GM12864 (cell line): ENCODE measurements at regions not wholly inside any gene's neighbourhood (a gene's known extent, or its start where the extent isn't known, plus 50 kb on each side); places are given as distances from the start of the nearest gene placed in this dataset.
"Not testable (repeated sequence)": the region's sequence is repeated elsewhere in the genome, so short reads cannot be mapped to it uniquely, and the experiment has no call there.

ENCODE experiments used
- DNase-seq: peaks from one replicate; pipeline ENCODE4 v3.0.0-alpha.2; 2011; ENCODE audit warnings: low read depth
- H3K4me3 ChIP-seq: 2 replicates; pipeline ENCODE4 v1.5.1; 2011; ENCODE audit warnings: mild to moderate bottlenecking, low read depth, low read length, control low read depth
- TF ChIP-seq, protein P1 (sequence below): IDR thresholded peaks from 2 replicates; pipeline ENCODE4 v1.5.1; 2011; ENCODE audit warnings: low read depth, mild to moderate bottlenecking, moderate library complexity, low read length, control low read depth, inconsistent platforms; ENCODE audit errors: missing control alignments

DNA sequence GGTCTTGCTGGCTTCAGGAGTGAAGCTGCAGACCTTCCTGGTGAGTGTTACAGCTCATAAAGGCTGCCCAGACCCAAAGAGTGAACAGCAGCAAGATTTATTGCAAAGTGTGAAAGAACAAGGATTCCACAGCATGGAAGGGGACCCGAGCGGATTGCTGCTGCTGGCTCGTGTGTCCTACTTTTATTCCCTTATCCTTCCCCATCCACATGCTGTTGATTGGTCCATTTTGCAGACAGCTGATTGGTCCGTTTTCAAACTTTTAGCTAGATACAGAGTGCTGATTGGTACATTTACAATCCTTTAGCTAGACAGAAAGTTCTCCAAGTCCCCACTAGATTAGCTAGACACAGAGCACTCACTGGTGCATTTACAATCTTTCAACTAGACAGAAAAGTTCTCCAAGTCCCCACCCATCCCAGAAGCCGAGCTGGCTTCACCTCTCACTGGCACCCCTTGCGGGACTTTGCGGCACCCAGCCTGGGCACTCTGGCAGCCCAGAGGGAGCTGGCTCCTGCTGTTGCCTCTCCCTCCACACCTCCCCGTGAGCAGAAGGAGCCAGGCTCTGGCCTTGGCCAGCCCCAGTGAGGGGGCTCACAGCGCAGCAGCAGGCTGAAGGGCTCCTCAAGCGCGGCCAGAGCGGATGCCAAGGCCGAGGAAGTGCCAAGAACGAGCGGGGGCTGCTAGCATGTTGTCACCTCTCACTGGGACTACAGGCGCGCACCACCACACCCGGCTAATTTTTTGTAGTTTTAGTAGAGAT is 369.6 kb upstream of the POT1 start:
- TF ChIP-seq, protein P1, sequence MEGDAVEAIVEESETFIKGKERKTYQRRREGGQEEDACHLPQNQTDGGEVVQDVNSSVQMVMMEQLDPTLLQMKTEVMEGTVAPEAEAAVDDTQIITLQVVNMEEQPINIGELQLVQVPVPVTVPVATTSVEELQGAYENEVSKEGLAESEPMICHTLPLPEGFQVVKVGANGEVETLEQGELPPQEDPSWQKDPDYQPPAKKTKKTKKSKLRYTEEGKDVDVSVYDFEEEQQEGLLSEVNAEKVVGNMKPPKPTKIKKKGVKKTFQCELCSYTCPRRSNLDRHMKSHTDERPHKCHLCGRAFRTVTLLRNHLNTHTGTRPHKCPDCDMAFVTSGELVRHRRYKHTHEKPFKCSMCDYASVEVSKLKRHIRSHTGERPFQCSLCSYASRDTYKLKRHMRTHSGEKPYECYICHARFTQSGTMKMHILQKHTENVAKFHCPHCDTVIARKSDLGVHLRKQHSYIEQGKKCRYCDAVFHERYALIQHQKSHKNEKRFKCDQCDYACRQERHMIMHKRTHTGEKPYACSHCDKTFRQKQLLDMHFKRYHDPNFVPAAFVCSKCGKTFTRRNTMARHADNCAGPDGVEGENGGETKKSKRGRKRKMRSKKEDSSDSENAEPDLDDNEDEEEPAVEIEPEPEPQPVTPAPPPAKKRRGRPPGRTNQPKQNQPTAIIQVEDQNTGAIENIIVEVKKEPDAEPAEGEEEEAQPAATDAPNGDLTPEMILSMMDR: no peak
- no peak overlapping the region for H3K4me3 ChIP-seq
- no peak for DNase-seq

DNA sequence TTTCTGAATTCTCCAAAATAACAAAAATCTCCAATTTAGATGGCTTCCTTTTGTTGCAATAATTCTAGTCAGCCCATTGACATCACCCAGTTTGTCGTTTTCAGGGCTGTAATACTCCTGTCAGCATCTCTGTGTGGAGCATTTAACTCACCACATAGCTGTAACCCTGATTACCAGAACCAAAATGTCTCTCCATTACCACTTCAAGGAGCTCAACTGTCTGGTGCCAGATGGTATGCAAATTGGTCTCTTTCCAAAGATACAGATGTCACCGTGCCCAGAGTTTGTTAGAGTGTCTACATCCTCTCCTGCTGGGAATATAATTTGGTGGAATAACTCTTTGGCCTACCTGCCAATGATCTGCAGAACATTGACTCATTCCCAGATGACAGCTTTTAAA is 350.3 kb upstream of the POT1 start:
- no peak for DNase-seq
- no peak overlapping the region for H3K4me3 ChIP-seq
- TF ChIP-seq, protein P1: no peak

DNA sequence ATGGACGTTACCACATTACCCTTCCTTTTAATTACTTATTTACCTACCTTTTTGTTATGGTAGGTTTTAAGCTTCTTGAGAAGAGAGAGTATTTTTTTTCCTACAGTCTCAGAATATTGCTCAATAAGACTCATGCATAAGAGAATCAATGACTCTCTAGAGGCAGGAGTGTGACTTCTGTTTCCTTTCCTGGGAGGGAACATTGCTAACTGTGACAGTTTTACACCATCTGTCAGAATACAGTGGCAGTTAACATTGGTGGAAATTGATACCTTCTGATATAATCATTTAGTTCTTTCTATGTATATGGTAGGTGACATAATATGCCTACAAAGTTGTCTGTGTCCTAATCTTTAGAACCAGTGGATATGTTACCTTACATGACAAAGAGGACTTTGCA is 348.7 kb upstream of the POT1 start:
- TF ChIP-seq, protein P1: no peak
- no peak overlapping the region for H3K4me3 ChIP-seq
- no peak for DNase-seq

DNA sequence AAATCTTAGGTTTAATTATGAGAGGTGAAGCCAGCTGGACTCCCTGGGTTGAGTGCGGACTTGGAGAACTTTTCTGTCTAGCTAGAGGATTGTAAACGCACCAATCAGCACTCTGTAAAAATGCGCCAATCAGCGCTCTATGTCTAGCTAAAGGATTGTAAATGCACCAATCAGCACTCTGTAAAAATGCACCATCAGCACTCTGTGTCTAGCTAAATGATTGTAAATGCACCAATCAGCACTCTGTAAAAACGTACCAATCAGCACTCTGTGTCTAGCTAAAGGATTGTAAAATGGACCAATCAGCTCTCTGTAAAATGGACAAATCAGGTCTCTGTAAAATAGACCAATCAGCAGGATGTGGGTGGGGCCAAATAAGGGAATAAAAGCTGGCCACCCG is 345.1 kb upstream of the POT1 start:
- DNase-seq, H3K4me3 ChIP-seq: not testable (repeated sequence)

DNA sequence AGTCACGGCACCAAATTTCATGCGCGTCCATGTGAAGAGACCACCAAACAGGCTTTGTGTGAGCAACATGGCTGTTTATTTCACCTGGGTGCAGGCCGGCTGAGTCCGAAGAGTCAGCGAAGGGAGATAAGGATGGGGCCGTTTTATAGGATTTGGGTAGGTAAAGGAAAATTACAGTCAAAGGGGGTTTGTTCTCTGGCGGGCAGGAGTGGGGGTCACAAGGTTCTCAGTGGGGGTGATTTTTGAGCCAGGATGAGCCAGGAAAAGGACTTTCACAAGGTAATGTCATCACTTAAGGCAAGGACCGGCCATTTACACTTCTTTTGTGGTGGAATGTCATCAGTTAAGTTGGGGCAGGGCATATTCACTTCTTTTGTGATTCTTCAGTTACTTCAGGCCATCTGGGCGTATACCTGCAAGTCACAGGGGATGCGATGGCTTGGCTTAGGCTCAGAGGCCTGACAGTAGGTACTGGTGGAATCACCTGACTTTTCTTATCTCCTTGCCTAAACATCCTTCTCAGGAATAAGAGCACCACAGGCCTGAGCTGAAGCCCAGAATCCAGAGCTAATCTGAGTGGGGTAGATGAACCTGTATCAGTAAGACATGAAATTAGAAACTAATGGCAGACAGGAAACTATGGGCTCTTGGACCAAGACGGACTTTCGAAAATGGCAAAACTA is 334.7 kb upstream of the POT1 start:
- not testable (repeated sequence) for H3K4me3 ChIP-seq, DNase-seq

DNA sequence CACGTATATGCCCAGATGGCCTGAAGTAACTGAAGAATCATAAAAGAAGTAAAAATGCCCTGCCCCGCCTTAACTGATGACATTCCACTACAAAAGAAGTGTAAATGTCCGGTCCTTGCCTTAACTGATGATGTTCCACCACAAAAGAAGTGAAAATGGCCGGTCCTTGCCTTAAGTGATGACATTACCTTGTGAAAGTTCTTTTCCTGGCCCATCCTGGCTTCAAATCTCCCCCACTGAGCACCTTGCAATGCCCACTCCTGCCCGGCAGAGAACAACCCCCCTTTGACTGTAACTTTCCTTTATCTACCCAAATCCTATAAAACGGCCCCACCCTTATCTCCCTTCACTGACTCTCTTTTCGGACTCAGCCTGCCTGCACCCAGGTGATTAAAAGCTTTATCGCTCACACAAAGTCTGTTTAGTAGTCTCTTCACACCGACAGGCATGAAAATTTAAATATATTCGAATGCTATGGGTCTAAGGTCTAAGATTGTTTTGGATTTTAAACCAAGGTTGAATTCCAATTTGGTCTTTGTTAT is 329.3 kb upstream of the POT1 start:
- not testable (repeated sequence) for DNase-seq, H3K4me3 ChIP-seq

DNA sequence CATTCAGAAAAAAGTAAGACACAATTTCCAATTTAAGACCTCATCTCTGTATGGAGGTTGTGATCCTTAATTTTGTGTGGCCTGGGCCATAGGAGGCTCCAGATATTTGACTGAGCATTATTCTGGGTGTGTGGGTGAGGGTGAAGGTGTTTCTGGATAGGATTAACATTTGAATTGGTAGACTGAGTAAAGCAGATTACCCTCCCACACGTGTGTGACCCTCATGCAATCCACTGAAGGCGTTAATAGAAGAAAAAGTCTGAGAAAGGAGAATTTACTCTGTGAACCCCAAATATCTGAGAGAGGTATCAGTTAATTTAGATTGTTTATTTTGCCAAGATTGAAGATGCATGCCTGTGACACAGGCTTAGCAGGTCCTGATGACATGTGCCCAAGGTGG is 328.0 kb upstream of the POT1 start:
- no peak for DNase-seq
- H3K4me3 ChIP-seq: no peak overlapping the region
- TF ChIP-seq, protein P1: no peak

DNA sequence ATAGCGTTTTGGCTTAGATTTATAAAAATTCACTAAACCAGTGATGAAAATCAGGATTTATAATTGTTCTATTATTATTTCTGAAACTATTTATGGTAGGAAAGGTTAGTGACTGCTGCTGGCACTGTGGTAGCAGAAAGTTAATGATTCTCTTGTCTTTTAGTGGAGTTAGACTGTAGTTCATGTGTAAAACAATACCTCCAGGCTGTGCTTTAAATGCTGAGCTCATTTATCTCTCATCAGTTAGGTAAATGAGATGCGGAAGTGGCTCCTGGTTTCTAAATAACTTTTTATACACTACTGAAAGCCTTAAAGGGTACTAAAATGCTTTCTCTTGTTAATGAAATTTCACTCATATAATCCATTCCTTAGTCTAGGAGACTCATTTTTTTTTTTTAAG is 326.8 kb upstream of the POT1 start:
- TF ChIP-seq, protein P1: no peak
- DNase-seq: no peak
- H3K4me3 ChIP-seq: no peak overlapping the region
